Activated CD4-positive, alpha-beta T cell treated with anti-CD3 and anti-CD28 coated beads for 36 hours (primary cell): ENCODE measurements at regions not wholly inside any gene's neighbourhood (a gene's known extent, or its start where the extent isn't known, plus 50 kb on each side); places are given as distances from the start of the nearest gene placed in this dataset.
"Not testable (repeated sequence)": the region's sequence is repeated elsewhere in the genome, so short reads cannot be mapped to it uniquely, and the experiment has no call there.

Experiments used
- ATAC-seq: fragments of 200-7000 bp; cut with Tn5 transposase; one replicate; pipeline ENCODE4 v1.10.0; 2021; ENCODE audit warnings: mild to moderate bottlenecking, moderate library complexity
- CTCF ChIA-PET: fragments of 350-600 bp; sonication (Branson Sonifier 250); formaldehyde crosslinking; loops from one replicate; lab custom pipeline; 2021; ENCODE audit warnings: antibody characterized with exemption; lab: Charles Lee
- POLR2A ChIA-PET: fragments of 350-600 bp; sonication (Branson Sonifier 250); formaldehyde crosslinking; loops from one replicate; lab custom pipeline; 2021; ENCODE audit warnings: antibody characterized with exemption, inconsistent platforms; lab: Charles Lee
- DNase-seq: peaks from one replicate; pipeline ENCODE4 v3.0.0-alpha.2; 2020
- H3K27ac Mint-ChIP-seq: one replicate; pipeline ENCODE4 v1.8.0; 2021; ENCODE audit warnings: mixed read lengths
- H3K27me3 Mint-ChIP-seq: one replicate; pipeline ENCODE4 v1.8.0; 2021; ENCODE audit warnings: mixed read lengths
- H3K36me3 Mint-ChIP-seq: one replicate; pipeline ENCODE4 v1.8.0; 2021; ENCODE audit warnings: low read depth, mixed read lengths
- H3K4me1 Mint-ChIP-seq: one replicate; pipeline ENCODE4 v1.8.0; 2021; ENCODE audit warnings: mixed read lengths
- H3K4me3 Mint-ChIP-seq: one replicate; pipeline ENCODE4 v1.8.0; 2021; ENCODE audit warnings: mild to moderate bottlenecking, moderate library complexity, mixed read lengths
- H3K9me3 Mint-ChIP-seq: one replicate; pipeline ENCODE4 v1.8.0; 2021; ENCODE audit warnings: low read depth, mixed read lengths
- intact Hi-C, 2 experiments: fragments of 100-400 bp; cut with DNase I in 1 of 2; cut with micrococcal nuclease in 1 of 2; formaldehyde crosslinking; loops; one replicate each; pipeline versions ENCODE4 v1.14.2 to v1.15.1; 2022 to 2024; cut with DNase I, micrococcal nuclease

DNA sequence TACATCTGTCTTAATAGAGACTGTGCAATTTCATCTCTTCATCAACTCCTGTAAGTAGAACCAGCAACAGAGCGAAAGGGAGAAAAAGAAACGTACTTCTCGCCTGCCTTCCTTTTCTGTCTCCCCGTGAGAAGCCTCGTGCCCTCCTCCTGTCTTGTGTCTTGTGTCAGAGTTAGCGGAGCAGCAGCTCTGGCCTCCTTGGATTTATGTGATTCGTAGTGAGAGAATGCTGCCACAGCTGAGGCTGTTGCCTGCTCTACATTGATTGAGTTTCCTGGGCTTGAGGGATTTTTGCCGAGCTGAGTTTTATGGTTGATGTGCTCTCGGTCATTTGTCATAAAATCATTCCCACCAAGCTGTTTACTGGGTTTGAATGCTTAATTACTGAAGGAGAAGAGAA, 579.1 kb upstream of the RBFOX1 start:
- DNase-seq (no peak), ATAC-seq (no peak)
- ChIA-PET POLR2A (no interaction called here), CTCF (no interaction called here)
- H3K4me1 Mint-ChIP-seq = no peaks in the 10 kb centered on the region
- peaks cover 7% of the 10 kb centered on the region for H3K9me3 Mint-ChIP-seq
- no peak overlapping the region for H3K27ac Mint-ChIP-seq
- H3K27me3 Mint-ChIP-seq = no peaks in the 10 kb centered on the region
- no peak overlapping the region for H3K4me3 Mint-ChIP-seq
- no peaks in the 10 kb centered on the region for H3K36me3 Mint-ChIP-seq
- intact Hi-C loops = no loop called here

DNA sequence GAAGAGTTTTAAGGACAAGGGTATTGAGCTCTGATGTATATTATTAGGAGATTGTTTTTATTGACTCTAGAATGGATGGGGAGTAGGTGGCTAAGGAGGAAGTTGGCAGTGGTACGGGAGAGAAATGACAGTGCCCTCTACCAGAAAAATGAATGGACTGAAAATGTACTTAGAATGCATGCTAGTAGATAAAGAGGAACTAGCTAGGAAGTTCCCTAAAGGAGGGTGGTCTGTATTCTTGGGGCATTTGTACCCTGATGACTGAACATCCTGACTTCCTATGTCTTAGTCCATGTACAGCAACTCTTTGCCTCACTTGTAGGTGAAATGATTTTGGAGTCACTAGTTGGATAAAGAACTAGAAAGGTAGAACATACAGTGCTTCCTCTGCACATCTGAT, 581.5 kb upstream of the RBFOX1 start:
- ATAC-seq = no peak
- POLR2A ChIA-PET = no interaction called here
- Mint-ChIP-seq H3K9me3 (peaks cover 9% of the 10 kb centered on the region), H3K4me1 (no peaks in the 10 kb centered on the region), H3K4me3 (no peak overlapping the region), H3K27me3 (no peaks in the 10 kb centered on the region), H3K36me3 (no peaks in the 10 kb centered on the region), H3K27ac (no peak overlapping the region)
- CTCF ChIA-PET = no interaction called here
- DNase-seq = no peak
- intact Hi-C loops = no loop called here

DNA sequence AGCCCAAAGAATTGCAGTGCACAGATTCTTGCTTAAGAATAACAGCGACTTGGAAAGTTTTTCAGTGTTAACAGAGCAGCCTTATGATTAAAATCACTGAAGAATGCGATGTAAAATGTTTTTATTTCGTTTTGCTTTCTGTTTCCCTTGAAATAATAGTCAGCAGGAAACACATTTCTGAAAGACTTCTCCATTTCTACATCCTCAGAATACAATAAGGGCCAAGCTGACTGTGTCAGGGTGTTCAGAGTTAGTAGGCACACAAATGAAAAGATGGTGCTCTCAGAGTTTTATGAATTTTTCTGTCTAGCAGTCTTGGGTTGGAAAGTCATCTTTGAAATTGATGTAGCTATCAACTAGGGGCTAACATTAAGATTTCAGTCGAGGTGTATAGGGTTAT, 582.9 kb upstream of the RBFOX1 start:
- no peak for ATAC-seq

DNA sequence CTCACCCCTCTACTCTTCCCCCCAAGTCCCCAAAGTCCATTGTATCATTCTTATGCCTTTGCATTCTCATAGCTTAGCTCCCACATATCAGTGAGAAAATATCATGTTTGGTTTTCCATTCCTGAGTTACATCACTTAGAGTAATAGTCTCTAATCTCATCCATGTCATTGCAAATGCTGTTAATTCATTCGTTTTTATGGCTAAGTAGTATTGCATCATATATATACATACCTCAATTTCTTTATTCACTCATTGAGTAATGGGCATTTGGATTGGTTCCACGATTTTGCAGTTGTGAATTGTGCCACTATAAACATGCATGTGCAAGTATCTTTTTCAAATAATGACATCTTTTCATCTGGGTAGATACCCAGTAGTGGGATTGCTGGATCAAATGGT, 596.3 kb upstream of the RBFOX1 start:
- H3K27me3 Mint-ChIP-seq, H3K27ac Mint-ChIP-seq, intact Hi-C loops, ATAC-seq, H3K4me3 Mint-ChIP-seq, POLR2A ChIA-PET, CTCF ChIA-PET, H3K4me1 Mint-ChIP-seq, DNase-seq, H3K36me3 Mint-ChIP-seq, H3K9me3 Mint-ChIP-seq: not testable (repeated sequence)

More for the DNA sequence above, 582.9 kb upstream of the RBFOX1 start:
- ChIA-PET POLR2A (no interaction called here), CTCF (no interaction called here)
- intact Hi-C loops = no loop called here
- H3K36me3 Mint-ChIP-seq = no peaks in the 10 kb centered on the region
- H3K4me1 Mint-ChIP-seq = no peaks in the 10 kb centered on the region
- H3K27me3 Mint-ChIP-seq = no peaks in the 10 kb centered on the region
- H3K9me3 Mint-ChIP-seq = peaks cover 7% of the 10 kb centered on the region
- no peak for DNase-seq
- H3K4me3 Mint-ChIP-seq = no peak overlapping the region
- H3K27ac Mint-ChIP-seq = no peak overlapping the region

DNA sequence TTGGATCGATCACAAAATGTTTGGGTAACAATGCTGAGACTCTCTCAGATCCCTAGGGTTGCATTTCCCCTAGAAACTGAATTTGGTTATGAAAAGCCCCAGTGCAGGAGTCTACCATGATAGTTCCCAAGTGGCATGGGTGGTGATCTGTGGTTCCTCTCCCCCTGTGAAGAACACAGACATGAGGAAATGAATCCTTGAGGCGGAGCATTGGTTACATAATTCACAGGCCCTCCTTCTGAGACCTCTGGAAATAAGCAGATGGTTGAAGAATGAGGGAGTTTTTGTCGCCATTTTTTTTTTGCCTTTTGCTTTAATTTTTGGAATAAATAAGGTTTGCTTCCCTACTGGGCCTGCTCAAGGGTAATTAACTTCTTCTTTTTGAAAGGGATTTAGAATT, 597.0 kb upstream of the RBFOX1 start:
- H3K4me3 Mint-ChIP-seq = no peak overlapping the region

DNA sequence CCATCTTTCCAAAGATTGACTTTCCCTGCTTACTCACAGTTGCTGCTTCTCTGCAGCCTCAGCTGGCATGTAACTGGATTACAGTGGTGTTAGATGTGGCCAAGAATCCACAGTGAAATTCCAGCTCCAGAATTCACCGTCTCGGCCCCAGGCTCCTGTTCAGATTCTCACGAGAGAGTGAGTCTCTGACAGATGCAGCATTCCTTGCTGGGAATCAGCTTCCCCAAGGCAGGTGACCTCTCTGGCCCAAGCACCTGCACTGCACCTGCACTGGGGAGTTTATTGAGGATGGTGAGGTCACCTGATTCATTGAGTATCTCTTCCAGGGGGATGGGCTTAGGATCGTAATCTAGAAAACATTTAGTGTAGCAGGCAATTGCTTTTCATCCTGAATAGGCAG, 600.5 kb upstream of the RBFOX1 start:
- ChIA-PET CTCF (no interaction called here), POLR2A (no interaction called here)
- Mint-ChIP-seq H3K27me3 (no peaks in the 10 kb centered on the region), H3K4me1 (no peaks in the 10 kb centered on the region), H3K4me3 (no peak overlapping the region), H3K27ac (no peak overlapping the region), H3K36me3 (no peaks in the 10 kb centered on the region), H3K9me3 (peaks cover 3% of the 10 kb centered on the region)
- ATAC-seq (no peak), DNase-seq (no peak)
- intact Hi-C loops = no loop called here

More for the DNA sequence above, 597.0 kb upstream of the RBFOX1 start:
- intact Hi-C loops = no loop called here
- Mint-ChIP-seq H3K27me3 (no peaks in the 10 kb centered on the region), H3K27ac (no peak overlapping the region), H3K9me3 (peaks cover 5% of the 10 kb centered on the region), H3K36me3 (no peaks in the 10 kb centered on the region), H3K4me1 (no peaks in the 10 kb centered on the region)
- DNase-seq (no peak), ATAC-seq (no peak)
- POLR2A ChIA-PET = no interaction called here
- CTCF ChIA-PET = no interaction called here

DNA sequence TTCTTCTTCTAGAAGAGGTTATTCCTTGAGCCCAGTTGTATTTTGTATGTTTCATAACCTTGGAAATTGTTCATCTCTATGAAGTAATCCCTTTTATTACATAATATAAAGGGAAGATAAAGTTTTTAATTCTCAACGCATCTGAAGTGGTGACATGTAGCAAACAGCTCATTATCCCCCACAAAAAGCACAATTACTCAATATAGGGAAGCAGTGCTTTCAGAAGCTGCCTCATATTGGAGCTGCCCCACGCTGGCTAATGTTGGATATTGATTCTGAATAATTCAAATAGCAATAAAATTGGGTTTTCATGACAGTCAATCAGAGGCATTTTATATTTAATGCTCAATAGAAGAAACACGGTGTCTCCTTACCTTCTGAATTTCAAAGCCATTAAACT, 604.3 kb upstream of the RBFOX1 start:
- intact Hi-C loops = no loop called here
- CTCF ChIA-PET = no interaction called here
- Mint-ChIP-seq H3K27me3 (no peaks in the 10 kb centered on the region), H3K4me1 (no peaks in the 10 kb centered on the region), H3K27ac (no peak overlapping the region), H3K4me3 (no peak overlapping the region), H3K36me3 (no peaks in the 10 kb centered on the region), H3K9me3 (peaks cover 7% of the 10 kb centered on the region)
- ATAC-seq (no peak), DNase-seq (no peak)
- POLR2A ChIA-PET = no interaction called here

DNA sequence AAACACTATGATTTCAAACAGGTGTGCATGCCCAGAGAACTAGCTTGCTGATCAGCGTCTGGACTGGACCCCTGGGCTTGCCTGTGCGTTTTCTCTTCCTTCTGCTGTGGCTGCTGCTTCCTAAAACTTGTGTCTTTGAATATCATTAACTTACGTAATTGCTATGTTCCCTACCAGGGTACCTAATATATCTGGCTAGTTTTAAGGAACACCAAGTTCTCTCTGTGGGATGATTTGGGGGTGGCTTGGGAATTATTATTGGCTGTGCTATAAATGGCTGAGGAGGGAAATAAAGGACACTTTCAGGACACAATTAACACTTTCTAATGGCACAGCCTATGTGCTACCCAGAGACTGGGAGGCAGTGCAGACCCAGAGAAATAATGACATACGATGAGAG, 606.0 kb upstream of the RBFOX1 start:
- H3K4me3 Mint-ChIP-seq = no peak overlapping the region
- ChIA-PET POLR2A (no interaction called here), CTCF (no interaction called here)
- H3K4me1 Mint-ChIP-seq = no peaks in the 10 kb centered on the region
- H3K27ac Mint-ChIP-seq = no peak overlapping the region
- H3K36me3 Mint-ChIP-seq = no peaks in the 10 kb centered on the region
- H3K27me3 Mint-ChIP-seq = no peaks in the 10 kb centered on the region
- ATAC-seq (no peak), DNase-seq (no peak)
- intact Hi-C loops = no loop called here
- peaks cover 6% of the 10 kb centered on the region for H3K9me3 Mint-ChIP-seq

DNA sequence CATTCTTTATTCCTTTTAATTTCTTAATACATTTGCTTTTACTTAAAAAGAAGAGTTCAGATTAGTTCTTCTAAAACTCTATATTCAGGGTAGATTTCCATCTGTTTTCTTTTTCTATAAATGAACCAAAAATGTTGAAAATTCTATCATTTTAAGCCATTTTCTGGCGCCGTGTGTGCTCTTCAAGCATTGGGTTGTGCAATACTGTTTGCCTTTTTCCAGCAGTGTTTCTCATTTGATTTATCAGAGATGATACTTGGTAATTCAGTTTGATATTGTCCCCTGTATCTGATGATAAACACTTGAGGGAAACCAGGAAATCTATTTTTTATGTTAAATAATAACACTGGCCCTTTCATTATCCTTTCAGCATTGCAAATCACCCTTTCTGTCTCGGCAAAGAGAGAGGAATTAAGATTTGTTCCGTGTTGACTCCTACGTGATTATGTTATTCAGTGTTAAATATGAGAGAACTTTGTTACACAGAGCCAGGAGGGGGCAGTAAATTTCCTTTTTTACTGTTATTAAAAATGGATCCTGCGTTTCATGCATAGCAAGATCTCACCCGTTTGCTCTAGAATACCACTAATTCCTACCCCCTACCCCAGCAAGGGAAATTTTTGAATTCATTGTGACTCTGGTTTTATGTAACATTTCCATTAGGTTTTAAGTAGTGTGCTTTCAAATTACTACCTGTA, 606.9 kb upstream of the RBFOX1 start:
- no peak for DNase-seq
- H3K9me3 Mint-ChIP-seq = peaks cover 5% of the 10 kb centered on the region
- no peaks in the 10 kb centered on the region for H3K4me1 Mint-ChIP-seq
- ATAC-seq = no peak
- no peak overlapping the region for H3K4me3 Mint-ChIP-seq
- H3K36me3 Mint-ChIP-seq = no peaks in the 10 kb centered on the region
- H3K27ac Mint-ChIP-seq = no peak overlapping the region
- CTCF ChIA-PET = no interaction called here
- H3K27me3 Mint-ChIP-seq = no peaks in the 10 kb centered on the region
- POLR2A ChIA-PET = no interaction called here
- intact Hi-C loops = no loop called here

DNA sequence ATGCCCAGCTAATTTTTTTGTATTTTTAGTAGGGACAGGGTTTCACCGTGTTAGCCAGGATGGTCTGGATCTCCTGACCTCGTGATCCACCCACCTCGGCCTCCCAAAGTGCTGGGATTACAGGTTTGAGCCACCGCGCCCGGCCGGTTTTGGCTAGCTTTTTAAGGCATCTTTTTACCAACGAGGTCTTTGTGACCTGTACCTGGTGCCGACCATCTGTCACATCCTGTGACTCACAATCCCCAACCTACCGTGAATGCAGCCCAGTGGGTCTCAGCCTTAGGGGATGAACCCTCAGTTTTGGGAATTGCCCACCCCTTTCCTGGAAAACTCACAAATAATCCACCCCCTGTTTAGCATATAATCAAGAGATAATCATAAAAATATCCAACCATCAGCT, 607.4 kb upstream of the RBFOX1 start:
- ATAC-seq, H3K36me3 Mint-ChIP-seq, DNase-seq, H3K27ac Mint-ChIP-seq, H3K27me3 Mint-ChIP-seq, POLR2A ChIA-PET, CTCF ChIA-PET, intact Hi-C loops, H3K4me3 Mint-ChIP-seq, H3K4me1 Mint-ChIP-seq, H3K9me3 Mint-ChIP-seq: not testable (repeated sequence)

DNA sequence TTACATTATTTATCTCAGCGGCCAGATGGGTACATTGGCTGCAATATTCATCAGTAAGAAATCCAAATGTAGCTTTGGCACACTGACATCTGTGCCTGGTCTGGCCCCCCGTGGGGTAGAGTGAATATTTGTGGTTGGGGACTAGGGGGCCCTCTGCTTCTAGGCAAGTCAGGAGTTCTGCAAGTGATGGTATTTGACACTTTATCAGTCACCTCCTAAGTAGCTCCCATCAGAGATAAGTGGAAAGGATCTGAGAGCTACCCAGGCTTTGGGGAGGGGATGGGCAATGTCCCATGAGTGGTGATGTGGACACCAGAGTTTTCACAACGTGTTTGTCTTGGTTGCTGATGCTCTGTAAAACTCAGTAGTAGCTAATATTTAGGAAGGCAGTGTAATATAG, 609.9 kb upstream of the RBFOX1 start:
- no peak overlapping the region for H3K4me3 Mint-ChIP-seq
- intact Hi-C loops = no loop called here
- no peaks in the 10 kb centered on the region for H3K4me1 Mint-ChIP-seq
- ATAC-seq (no peak), DNase-seq (no peak)
- H3K27me3 Mint-ChIP-seq = no peaks in the 10 kb centered on the region
- CTCF ChIA-PET = no interaction called here
- POLR2A ChIA-PET = no interaction called here
- no peaks in the 10 kb centered on the region for H3K36me3 Mint-ChIP-seq
- peaks cover 9% of the 10 kb centered on the region for H3K9me3 Mint-ChIP-seq
- no peak overlapping the region for H3K27ac Mint-ChIP-seq

DNA sequence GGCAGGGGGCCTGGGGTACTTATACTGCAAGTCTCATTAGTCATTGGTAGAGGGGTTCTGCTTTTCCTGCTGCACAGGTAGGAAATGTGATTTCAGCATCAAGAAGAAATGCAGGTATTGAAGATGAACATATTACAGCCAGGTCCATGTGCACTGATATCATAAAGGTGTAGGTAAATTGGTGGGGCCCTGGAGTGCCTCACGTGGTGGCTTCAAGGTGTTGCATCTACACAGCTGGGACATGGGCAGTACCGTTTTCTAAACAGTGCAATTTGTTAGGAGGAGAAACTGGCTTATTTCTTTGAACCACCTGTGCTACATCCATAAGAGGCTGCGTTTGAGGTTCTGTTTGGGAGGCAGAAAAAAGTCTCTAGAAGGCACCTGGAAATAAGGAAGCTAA, 618.1 kb upstream of the RBFOX1 start:
- ATAC-seq (no peak), DNase-seq (no peak)
- no peak overlapping the region for H3K4me3 Mint-ChIP-seq
- ChIA-PET POLR2A (no interaction called here), CTCF (no interaction called here)
- intact Hi-C loops = no loop called here
- H3K4me1 Mint-ChIP-seq = no peaks in the 10 kb centered on the region
- no peaks in the 10 kb centered on the region for H3K36me3 Mint-ChIP-seq
- H3K27me3 Mint-ChIP-seq = no peaks in the 10 kb centered on the region
- H3K9me3 Mint-ChIP-seq = peaks cover 22% of the 10 kb centered on the region
- H3K27ac Mint-ChIP-seq = no peak overlapping the region

DNA sequence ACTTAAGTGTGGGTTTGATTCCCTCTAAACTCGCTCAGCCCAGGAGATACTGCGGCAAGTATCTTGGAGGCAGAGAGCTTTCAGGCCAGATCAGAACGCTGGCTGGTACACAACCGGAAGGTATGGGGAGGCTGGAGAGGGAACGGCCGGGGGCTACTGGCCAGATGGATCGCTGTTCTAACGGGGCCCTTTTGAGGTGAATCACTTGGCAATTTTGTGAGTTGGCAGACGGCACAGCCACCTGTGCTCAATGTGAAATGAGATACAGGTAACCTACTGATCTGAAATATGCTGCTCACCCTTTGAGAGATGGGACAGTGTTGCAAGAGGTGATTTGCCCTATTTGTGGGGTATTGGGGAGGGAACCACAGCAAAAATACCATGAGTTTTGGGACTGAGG, 622.9 kb upstream of the RBFOX1 start:
- CTCF ChIA-PET = no interaction called here
- Mint-ChIP-seq H3K27me3 (no peaks in the 10 kb centered on the region), H3K9me3 (peaks cover 17% of the 10 kb centered on the region), H3K4me3 (no peak overlapping the region), H3K36me3 (no peaks in the 10 kb centered on the region), H3K27ac (no peak overlapping the region), H3K4me1 (no peaks in the 10 kb centered on the region)
- intact Hi-C loops = no loop called here
- ATAC-seq = no peak
- DNase-seq = no peak
- POLR2A ChIA-PET = no interaction called here
